Loucy (cell line): ENCODE measurements at regions not wholly inside any gene's neighbourhood (a gene's known extent, or its start where the extent isn't known, plus 50 kb on each side); places are given as distances from the start of the nearest gene placed in this dataset.

Source experiments
- H2AFZ ChIP-seq: fragments of 200-600 bp; sonication (generic); 2 replicates; pipeline ENCODE4 v1.6.0; 2016; ENCODE audit warnings: antibody characterized with exemption, mild to moderate bottlenecking, low read length, moderate library complexity
- H3F3A ChIP-seq: fragments of 200-600 bp; 2 replicates; pipeline ENCODE4 v1.6.0; 2016; ENCODE audit warnings: antibody characterized with exemption, low read depth, mild to moderate bottlenecking
- H3K27me3 ChIP-seq: fragments of 200-600 bp; sonication (generic); 2 replicates; pipeline ENCODE4 v1.6.1; 2014; ENCODE audit warnings: low read length, mild to moderate bottlenecking; ENCODE audit not compliant: insufficient read depth, poor library complexity, severe bottlenecking
- H3K36me3 ChIP-seq: fragments of 200-600 bp; sonication (generic); 2 replicates; pipeline ENCODE4 v1.6.1; 2016; ENCODE audit warnings: low read length; ENCODE audit not compliant: insufficient read depth
- H3K4me1 ChIP-seq: fragments of 200-600 bp; sonication (generic); 2 replicates; pipeline ENCODE4 v1.5.1; 2014; ENCODE audit warnings: low read length, mild to moderate bottlenecking; ENCODE audit not compliant: insufficient read depth, poor library complexity, severe bottlenecking
- H3K4me2 ChIP-seq: fragments of 200-600 bp; sonication (generic); 2 replicates; pipeline ENCODE4 v1.6.0; 2014; ENCODE audit warnings: antibody characterized with exemption, low read length, low read depth, mild to moderate bottlenecking; ENCODE audit not compliant: poor library complexity, severe bottlenecking
- H3K4me3 ChIP-seq: fragments of 200-600 bp; sonication (generic); 2 replicates; pipeline ENCODE4 v1.5.1; 2014; ENCODE audit warnings: low read length, mild to moderate bottlenecking, mixed read lengths; ENCODE audit not compliant: poor library complexity, severe bottlenecking
- H3K79me2 ChIP-seq: fragments of 200-600 bp; sonication (generic); 2 replicates; pipeline ENCODE4 v1.6.1; 2014; ENCODE audit warnings: low read length; ENCODE audit not compliant: insufficient read depth
- H3K9ac ChIP-seq: fragments of 200-600 bp; sonication (generic); 2 replicates; pipeline ENCODE4 v1.6.0; 2014; ENCODE audit warnings: mild to moderate bottlenecking, low read depth, low read length, moderate library complexity; ENCODE audit not compliant: poor library complexity, severe bottlenecking
- H3K9me2 ChIP-seq: fragments of 200-600 bp; sonication (generic); replicated peaks from 2 replicates; pipeline ENCODE4 v1.6.1; 2016; ENCODE audit warnings: low read depth, low read length, mixed read lengths
- H3K9me3 ChIP-seq: fragments of 200-600 bp; sonication (generic); 2 replicates; pipeline ENCODE4 v1.6.1; 2014; ENCODE audit warnings: mild to moderate bottlenecking, antibody characterized with exemption, low read length, low read depth; ENCODE audit not compliant: insufficient read depth
- H4K20me1 ChIP-seq: fragments of 200-600 bp; sonication (generic); 2 replicates; pipeline ENCODE4 v1.6.0; 2014; ENCODE audit warnings: antibody characterized with exemption, low read length, mild to moderate bottlenecking; ENCODE audit not compliant: insufficient read depth, poor library complexity, severe bottlenecking
- CTCF ChIP-seq: fragments of 200-600 bp; sonication (generic); conservative IDR thresholded peaks from 2 replicates; pipeline ENCODE4 v1.5.1; 2014; ENCODE audit warnings: mild to moderate bottlenecking, antibody characterized with exemption, low read length
- EZH2phosphoT487 ChIP-seq: fragments of 200-600 bp; IDR thresholded peaks from 2 replicates; pipeline ENCODE4 v1.6.1; 2018; ENCODE audit warnings: antibody characterized with exemption, mild to moderate bottlenecking, moderate library complexity, borderline replicate concordance

DNA sequence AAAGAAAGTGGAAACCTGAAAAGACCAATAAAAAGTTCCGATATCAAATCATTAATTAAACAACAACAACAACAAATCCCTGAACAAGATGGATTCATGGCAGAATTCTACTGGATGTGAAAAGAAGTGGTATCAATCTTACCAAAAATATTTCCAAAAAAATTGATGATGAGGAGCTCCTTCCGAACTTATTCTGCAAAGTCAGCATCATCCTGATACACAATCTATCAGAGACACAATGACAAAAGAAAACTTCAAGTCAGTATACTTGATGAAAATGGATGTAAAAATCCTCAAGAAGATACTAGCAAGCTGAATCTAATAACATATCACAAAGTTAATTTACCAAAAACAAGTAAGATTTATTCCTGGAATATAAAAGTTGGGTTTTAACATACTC, 881.8 kb downstream of the SI start:
- no peaks in the 10 kb centered on the region for H3K36me3 ChIP-seq
- no peaks in the 10 kb centered on the region for H3K4me1 ChIP-seq
- H4K20me1 ChIP-seq: no peaks in the 10 kb centered on the region
- no peaks in the 10 kb centered on the region for H3K9me3 ChIP-seq
- no peaks in the 10 kb centered on the region for H3F3A ChIP-seq
- TF ChIP-seq EZH2phosphoT487 (no peak), CTCF (no peak)
- H3K9me2 ChIP-seq: no peaks in the 10 kb centered on the region
- no peak overlapping the region for H3K4me2 ChIP-seq
- H3K27me3 ChIP-seq: no peaks in the 10 kb centered on the region
- H3K79me2 ChIP-seq: no peaks in the 10 kb centered on the region
- H3K9ac ChIP-seq: no peak overlapping the region
- no peak overlapping the region for H3K4me3 ChIP-seq
- no peak overlapping the region for H2AFZ ChIP-seq

GRCh38 chr3:164194842-164195241, 883.5 kb downstream of the SI start:
- H3F3A ChIP-seq: no peaks in the 10 kb centered on the region
- H3K4me1 ChIP-seq: no peaks in the 10 kb centered on the region
- no peaks in the 10 kb centered on the region for H3K9me3 ChIP-seq
- no peaks in the 10 kb centered on the region for H3K9me2 ChIP-seq
- no peak overlapping the region for H3K4me2 ChIP-seq
- no peak overlapping the region for H3K9ac ChIP-seq
- no peaks in the 10 kb centered on the region for H4K20me1 ChIP-seq
- no peak overlapping the region for H3K4me3 ChIP-seq
- no peaks in the 10 kb centered on the region for H3K79me2 ChIP-seq
- peak; percentile 42 for TF ChIP-seq CTCF
- no peak for TF ChIP-seq EZH2phosphoT487
- H3K36me3 ChIP-seq: no peaks in the 10 kb centered on the region
- H2AFZ ChIP-seq: no peak overlapping the region
- H3K27me3 ChIP-seq: no peaks in the 10 kb centered on the region

DNA sequence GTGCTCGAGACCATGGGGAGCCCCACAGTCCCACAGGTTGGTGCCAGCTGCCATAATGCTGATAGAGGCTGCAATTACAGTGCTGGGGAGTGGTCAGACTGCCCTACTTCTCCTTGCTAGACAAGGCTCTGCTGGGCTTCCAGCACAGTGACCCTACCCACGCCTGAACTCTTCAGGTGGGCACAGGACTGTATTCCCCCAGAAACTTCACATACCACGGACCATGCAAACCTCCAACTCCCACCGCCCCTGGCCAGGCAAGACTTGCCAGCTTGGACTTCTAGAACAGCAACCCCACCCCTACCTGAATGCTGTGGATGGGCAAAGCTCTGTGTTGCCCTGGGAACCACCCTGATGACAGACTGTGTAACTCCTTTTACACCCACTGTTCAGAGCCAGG, 885.3 kb downstream of the SI start:
- H2AFZ ChIP-seq: no peak overlapping the region
- no peaks in the 10 kb centered on the region for H4K20me1 ChIP-seq
- H3K9me2 ChIP-seq: no peaks in the 10 kb centered on the region
- H3K27me3 ChIP-seq: no peaks in the 10 kb centered on the region
- no peaks in the 10 kb centered on the region for H3F3A ChIP-seq
- no peaks in the 10 kb centered on the region for H3K4me1 ChIP-seq
- no peaks in the 10 kb centered on the region for H3K36me3 ChIP-seq
- TF ChIP-seq CTCF: no peak
- no peak for TF ChIP-seq EZH2phosphoT487
- no peaks in the 10 kb centered on the region for H3K79me2 ChIP-seq
- no peak overlapping the region for H3K4me2 ChIP-seq
- no peak overlapping the region for H3K4me3 ChIP-seq
- H3K9me3 ChIP-seq: no peaks in the 10 kb centered on the region
- no peak overlapping the region for H3K9ac ChIP-seq
